GM12878 (cell line): ENCODE measurements at regions not wholly inside any gene's neighbourhood (a gene's known extent, or its start where the extent isn't known, plus 50 kb on each side); places are given as distances from the start of the nearest gene placed in this dataset.

Experiments used
- ATAC-seq: fragments of 200-7000 bp; cut with Tn5 transposase; 3 replicates; pipeline ENCODE4 v1.9.1; 2020; ENCODE audit warnings: mild to moderate bottlenecking, moderate library complexity
- BruUV-seq: library from RNA; stranded (reverse); fragments of 400-500 nt; replicated peaks from 2 replicates; lab custom pipeline; 2021; lab: Mats Ljungman, UMichigan
- CTCF ChIA-PET: fragments of 300-600 bp; sonication (Branson Sonifier 250); formaldehyde crosslinking; extraction: SDS; loops from one replicate; lab custom pipeline; 2021; ENCODE audit warnings: inconsistent platforms; lab: Yijun Ruan, JAX
- POLR2A ChIA-PET: fragments of 350-600 bp; formaldehyde crosslinking; extraction: SDS; loops from one replicate; lab custom pipeline; 2021; ENCODE audit warnings: inconsistent platforms; lab: Charles Lee
- RAD21 ChIA-PET: fragments of 300-600 bp; sonication (Branson Sonifier 250); formaldehyde crosslinking; loops from one replicate; lab custom pipeline; 2023; ENCODE audit warnings: antibody characterized with exemption; ENCODE audit not compliant: unreplicated experiment; lab: Charles Lee
- SMC1A ChIA-PET: fragments of 300-600 bp; sonication (Branson Sonifier 250); formaldehyde crosslinking; loops from one replicate; lab custom pipeline; 2023; ENCODE audit not compliant: unreplicated experiment, uncharacterized antibody; lab: Charles Lee
- DNase-seq: peaks from one replicate; pipeline ENCODE4 v3.0.0-alpha.2; 2011; ENCODE audit warnings: low read depth, low spot score
- FAIRE-seq: peaks from 3 replicates; lab custom pipeline; 2011; peaks lifted over from hg19 to GRCh38; lab: Jason Lieb, UNC
- H2AFZ ChIP-seq: 2 replicates; pipeline ENCODE4 v1.6.0; 2011; ENCODE audit warnings: low read depth, low read length, control low read depth; ENCODE audit not compliant: control insufficient read depth
- H3K27ac ChIP-seq: 2 replicates; pipeline ENCODE4 v1.5.1; 2011; ENCODE audit warnings: control low read depth; ENCODE audit not compliant: control insufficient read depth, insufficient read depth
- H3K27me3 ChIP-seq, 2 experiments: replicated peaks in 1 of 2; 2 replicates each; pipeline versions ENCODE4 v1.6.0 to v1.6.1; 2011; ENCODE audit warnings: low read length in 1 of 2; ENCODE audit not compliant: control insufficient read depth in 2 of 2, insufficient read depth in 2 of 2
- H3K36me3 ChIP-seq, 2 experiments: 2 replicates each; pipeline ENCODE4 v1.5.1; 2011; ENCODE audit warnings: low read length in 1 of 2; ENCODE audit not compliant: control insufficient read depth in 2 of 2, insufficient read depth in 2 of 2
- H3K4me1 ChIP-seq: 2 replicates; pipeline ENCODE4 v1.6.1; 2011; ENCODE audit warnings: mild to moderate bottlenecking, low read length, moderate library complexity, mixed read lengths; ENCODE audit not compliant: control insufficient read depth, insufficient read depth
- H3K4me2 ChIP-seq: 2 replicates; pipeline ENCODE4 v1.6.0; 2011; ENCODE audit warnings: control low read depth; ENCODE audit not compliant: control insufficient read depth, insufficient read depth
- H3K4me3 ChIP-seq: fragments of 200-600 bp; sonication (generic); 2 replicates; pipeline ENCODE4 v1.5.1; 2016
- H3K79me2 ChIP-seq: 2 replicates; pipeline ENCODE4 v1.6.0; 2011; ENCODE audit warnings: low read length; ENCODE audit not compliant: control insufficient read depth, insufficient read depth
- H3K9ac ChIP-seq: 2 replicates; pipeline ENCODE4 v1.8.0; 2011; ENCODE audit warnings: low read length, control low read depth, mixed read lengths; ENCODE audit not compliant: control insufficient read depth, insufficient read depth
- H3K9me3 ChIP-seq: replicated peaks from 3 replicates; pipeline ENCODE4 v1.5.1; 2011; ENCODE audit warnings: mild to moderate bottlenecking, low read length; ENCODE audit not compliant: control insufficient read depth, insufficient read depth
- H4K20me1 ChIP-seq: 2 replicates; pipeline ENCODE4 v1.6.0; 2011; ENCODE audit not compliant: control insufficient read depth, insufficient read depth
- E4F1 ChIP-seq: fragments of 450-650 bp; IDR thresholded peaks from 2 replicates; pipeline ENCODE4 v1.6.1; 2018; ENCODE audit warnings: borderline replicate concordance, mild to moderate bottlenecking; ENCODE audit not compliant: partially characterized antibody
- EGR1 ChIP-seq, 2 experiments: IDR thresholded peaks; 1 replicate in 1 of 2; 2 replicates in 1 of 2; pipeline ENCODE4 v1.6.1; 2011 to 2012; ENCODE audit warnings: low read depth in 2 of 2, low read length in 2 of 2, borderline replicate concordance in 1 of 2, mild to moderate bottlenecking in 1 of 2, moderate library complexity in 1 of 2
- GATAD2B ChIP-seq: fragments of 450-650 bp; conservative IDR thresholded peaks from 2 replicates; pipeline ENCODE4 v1.6.1; 2017; ENCODE audit warnings: low read depth, mild to moderate bottlenecking, moderate library complexity
- MAX ChIP-seq: IDR thresholded peaks from 2 replicates; pipeline ENCODE4 v1.6.1; 2012; ENCODE audit warnings: low read depth, low read length, improper control_type of control experiment
- NFXL1 ChIP-seq: fragments of 450-650 bp; IDR thresholded peaks from 2 replicates; pipeline ENCODE4 v1.6.1; 2017; ENCODE audit warnings: antibody characterized with exemption, mild to moderate bottlenecking, borderline replicate concordance
- NKRF ChIP-seq: fragments of 450-650 bp; conservative IDR thresholded peaks from 2 replicates; pipeline ENCODE4 v1.6.1; 2017; ENCODE audit warnings: mild to moderate bottlenecking, moderate library complexity
- SKIL ChIP-seq: fragments of 450-650 bp; IDR thresholded peaks from 2 replicates; pipeline ENCODE4 v1.6.1; 2017; ENCODE audit warnings: mild to moderate bottlenecking, low read depth, inconsistent platforms; ENCODE audit not compliant: poor library complexity, severe bottlenecking
- SREBF2 ChIP-seq: IDR thresholded peaks from 2 replicates; pipeline ENCODE4 v1.6.1; 2012; ENCODE audit warnings: mild to moderate bottlenecking, low read length
- TCF7 ChIP-seq: IDR thresholded peaks from 2 replicates; pipeline ENCODE4 v1.6.1; 2014; ENCODE audit warnings: antibody characterized with exemption, borderline replicate concordance
- USF1 ChIP-seq: IDR thresholded peaks from 2 replicates; pipeline ENCODE4 v1.6.1; 2011; ENCODE audit warnings: borderline replicate concordance, low read depth, mild to moderate bottlenecking, moderate library complexity, mixed read lengths, low read length; ENCODE audit not compliant: insufficient read depth; ENCODE audit errors: extremely low read length
- ZNF207 ChIP-seq: fragments of 450-650 bp; IDR thresholded peaks from 2 replicates; pipeline ENCODE4 v1.6.1; 2014; ENCODE audit warnings: antibody characterized with exemption, mild to moderate bottlenecking, borderline replicate concordance
- WGBS: methylation state at CpG from one replicate; pipeline ENCODE4 v1.1.6; 2016; ENCODE audit warnings: low lambda C conversion rate; ENCODE audit not compliant: insufficient replicate concordance, insufficient coverage; ENCODE audit errors: missing lambda C conversion rate; 5-methylcytosine and 5-hydroxymethylcytosine counted together
- in situ Hi-C: fragments of 300-500 bp; cut with MboI; formaldehyde crosslinking; loops from 9 replicates; pipeline ENCODE4 v1.14.3; 2018; ENCODE audit warnings: mixed read lengths
- intact Hi-C: fragments of 100-400 bp; cut with micrococcal nuclease; formaldehyde crosslinking; loops from one replicate; pipeline ENCODE4 v1.14.2; 2022; ENCODE audit not compliant: unreplicated experiment

- Histone ChIP-seq H3K27ac (no peak overlapping the region), H3K36me3 (no peaks in the 10 kb centered on the region), H3K9ac (no peak overlapping the region), H3K27me3 (no peaks in the 10 kb centered on the region), H3K79me2 (no peaks in the 10 kb centered on the region), H3K9me3 (no peaks in the 10 kb centered on the region), H4K20me1 (no peaks in the 10 kb centered on the region), H3K4me1 (no peaks in the 10 kb centered on the region), H3K4me3 (no peak overlapping the region), H2AFZ (no peak overlapping the region), H3K4me2 (no peak overlapping the region)
- WGBS: 0% methylated on average over 1 of the region's 1 CpG
- FAIRE-seq: no peak
- in situ Hi-C loops (no loop called here), intact Hi-C loops (no loop called here)
- TF ChIP-seq MAX (no peak), USF1 (no peak), GATAD2B (no peak), SREBF2 (no peak), E4F1 (no peak), NKRF (no peak), EGR1 (IDR thresholded peaks at IDR 0.05; ENCODE audit: borderline replicate concordance in 1 of 2, low read depth in 2 of 2, low read length in 2 of 2) (no peak), TCF7 (no peak), SKIL (no peak), NFXL1 (no peak), ZNF207 (no peak)
- DNase-seq: no peak
- ChIA-PET POLR2A (no interaction called here), SMC1A (no interaction called here), CTCF (no interaction called here), RAD21 (no interaction called here)
- ATAC-seq: no peak
- BruUV-seq: no TSS peak
These were observed 466.9 kb upstream of the SUCLG2 start for GRCh38 chr3:68121287-68121686.
